ENCODE measurements at regions not wholly inside any gene's neighbourhood (a gene's known extent, or its start where the extent isn't known, plus 50 kb on each side); places are given as distances from the start of the nearest gene placed in this dataset.
"Not testable (repeated sequence)": the region's sequence is repeated elsewhere in the genome, so short reads cannot be mapped to it uniquely, and the experiment has no call there.

GRCh38 chr10:16242859-16243613 is 193.8 kb upstream of the PTER start (continued):
- TF ChIP-seq ZBTB11 (CRISPR knock-in tag; IDR thresholded peaks at IDR 0.05) = no peak

- H3K4me1 ChIP-seq (ENCODE audit: control insufficient read depth, insufficient read depth, low read length); H3K79me2 ChIP-seq (ENCODE audit: control insufficient read depth, insufficient read depth, low read length); POLR2A ChIA-PET; H2AFZ ChIP-seq (ENCODE audit: control insufficient read depth, low read depth, low read length); H3K36me3 ChIP-seq (ENCODE audit: control insufficient read depth in 2 of 2, insufficient read depth in 2 of 2, low read length in 1 of 2); in situ Hi-C loops (cut with MboI); H3K4me3 ChIP-seq; CTCF ChIA-PET; H3K4me2 ChIP-seq (ENCODE audit: control insufficient read depth, insufficient read depth); FAIRE-seq; ATAC-seq; DNase-seq (ENCODE audit: low read depth, low spot score); BruUV-seq (replicated peaks); SMC1A ChIA-PET (ENCODE audit: uncharacterized antibody, unreplicated experiment); H3K27me3 ChIP-seq (replicated peaks in 1 of 2; ENCODE audit: control insufficient read depth in 2 of 2, insufficient read depth in 2 of 2, low read length in 1 of 2); intact Hi-C loops (cut with micrococcal nuclease; ENCODE audit: unreplicated experiment); RAD21 ChIA-PET (ENCODE audit: unreplicated experiment); H4K20me1 ChIP-seq (ENCODE audit: control insufficient read depth, insufficient read depth); H3K27ac ChIP-seq (ENCODE audit: control insufficient read depth, insufficient read depth); H3K9ac ChIP-seq (ENCODE audit: control insufficient read depth, insufficient read depth, low read length); H3K9me3 ChIP-seq (replicated peaks; ENCODE audit: control insufficient read depth, insufficient read depth, low read length): not testable (repeated sequence)
- WGBS (ENCODE audit: insufficient coverage, insufficient replicate concordance, low lambda C conversion rate, missing lambda C conversion rate) = 21% methylated on average over 7 of the region's 7 CpGs
Observed at GRCh38 chr10:16250136-16250535, 186.7 kb upstream of the PTER start.

Measured in GM12878 (cell line).